Hippocampal formation (tissue), 2 donors: ENCODE measurements at regions not wholly inside any gene's neighbourhood (a gene's known extent, or its start where the extent isn't known, plus 50 kb on each side); places are given as distances from the start of the nearest gene placed in this dataset.

Experiments used
- DNase-seq, 2 donors: peaks; one replicate each; lab custom pipeline; 2025; lab: John Stamatoyannopoulos, UW

DNA sequence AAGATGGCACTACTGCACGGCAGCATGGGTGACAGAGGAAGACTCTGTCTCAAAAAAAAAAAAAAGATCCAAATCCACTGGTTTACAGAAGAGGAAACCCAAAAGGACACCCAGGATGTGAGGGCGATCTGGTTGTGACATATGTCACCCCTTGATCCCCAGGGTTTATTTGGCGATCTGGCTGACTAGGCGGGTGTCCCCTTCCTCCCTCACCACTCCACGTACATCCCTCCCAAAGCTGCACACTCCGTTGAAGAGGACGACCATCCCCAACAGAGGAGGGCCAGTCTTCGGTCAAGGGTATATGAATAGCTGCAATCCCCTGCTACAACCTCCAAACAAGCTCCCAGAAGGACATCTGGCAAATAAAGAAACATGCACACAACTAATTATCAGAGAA, 111.6 kb downstream of the HTR5A start:
- DNase-seq: no peak

DNA sequence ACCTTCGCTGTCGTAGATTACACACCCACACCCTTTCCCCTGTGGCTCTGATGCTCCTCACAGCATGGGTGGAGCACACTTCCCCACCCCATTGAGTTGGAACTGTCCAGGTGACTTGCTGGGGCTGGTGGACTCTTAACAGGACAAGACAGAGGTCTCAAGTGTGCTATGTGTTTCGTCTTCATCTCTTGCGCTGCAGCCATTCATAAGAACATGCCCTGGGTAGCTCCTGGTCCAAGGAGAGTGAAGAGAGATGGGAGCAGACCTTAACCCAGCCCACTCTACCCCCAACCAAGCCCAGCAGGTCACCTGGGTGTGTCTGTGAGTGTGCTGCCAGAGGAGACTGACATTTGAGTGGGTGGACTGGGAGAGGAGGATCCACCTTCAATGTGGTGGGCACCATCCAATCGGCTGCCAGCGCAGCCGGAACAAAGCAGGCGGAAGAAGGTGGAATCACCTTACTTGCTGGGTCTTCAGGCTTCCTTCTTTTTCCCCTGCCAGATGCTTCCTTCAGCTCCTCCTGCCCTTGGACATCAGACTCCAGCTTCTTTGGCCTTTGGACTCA, 112.4 kb downstream of the HTR5A start:
- DNase-seq: no peak

DNA sequence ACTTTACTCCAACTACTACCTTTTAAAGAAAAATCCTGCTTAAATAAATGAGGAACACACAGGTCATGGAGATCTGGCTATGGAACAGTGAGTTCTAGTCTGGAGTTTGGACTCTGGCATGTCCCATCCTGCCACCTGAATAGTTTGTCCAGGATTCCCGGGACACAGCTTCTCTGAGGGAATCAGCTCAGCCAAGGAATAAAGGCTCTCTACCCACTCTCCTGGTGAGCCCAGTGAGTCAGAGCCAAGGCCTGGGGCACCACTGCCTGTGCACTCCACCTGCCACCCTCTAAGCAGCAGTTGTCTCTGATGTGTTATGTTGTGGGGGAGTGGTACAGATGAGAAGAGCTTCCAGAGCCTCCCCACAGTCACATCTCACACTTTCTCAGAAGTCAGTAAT, 113.5 kb downstream of the HTR5A start:
- no peak for DNase-seq

DNA sequence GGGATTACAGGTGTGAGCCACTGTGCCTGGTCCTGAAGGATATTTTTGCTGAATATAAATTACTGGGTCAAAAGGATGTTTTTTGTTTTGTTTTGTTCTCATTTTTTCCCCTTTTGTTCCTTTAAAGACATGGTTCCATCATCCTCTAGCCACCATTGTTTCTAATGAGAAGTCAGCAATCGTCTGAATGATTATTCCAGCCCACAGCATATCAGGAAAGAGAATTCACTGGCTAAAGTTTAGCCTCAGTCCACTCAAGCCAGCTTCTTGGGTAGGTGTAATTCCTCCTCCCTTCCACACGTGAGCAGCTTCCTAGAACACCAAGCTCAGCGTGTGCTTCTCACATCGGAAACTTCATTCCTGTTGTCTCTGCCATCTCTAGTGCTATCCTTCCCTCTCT, 112.8 kb upstream of the INSIG1 start:
- no peak for DNase-seq

DNA sequence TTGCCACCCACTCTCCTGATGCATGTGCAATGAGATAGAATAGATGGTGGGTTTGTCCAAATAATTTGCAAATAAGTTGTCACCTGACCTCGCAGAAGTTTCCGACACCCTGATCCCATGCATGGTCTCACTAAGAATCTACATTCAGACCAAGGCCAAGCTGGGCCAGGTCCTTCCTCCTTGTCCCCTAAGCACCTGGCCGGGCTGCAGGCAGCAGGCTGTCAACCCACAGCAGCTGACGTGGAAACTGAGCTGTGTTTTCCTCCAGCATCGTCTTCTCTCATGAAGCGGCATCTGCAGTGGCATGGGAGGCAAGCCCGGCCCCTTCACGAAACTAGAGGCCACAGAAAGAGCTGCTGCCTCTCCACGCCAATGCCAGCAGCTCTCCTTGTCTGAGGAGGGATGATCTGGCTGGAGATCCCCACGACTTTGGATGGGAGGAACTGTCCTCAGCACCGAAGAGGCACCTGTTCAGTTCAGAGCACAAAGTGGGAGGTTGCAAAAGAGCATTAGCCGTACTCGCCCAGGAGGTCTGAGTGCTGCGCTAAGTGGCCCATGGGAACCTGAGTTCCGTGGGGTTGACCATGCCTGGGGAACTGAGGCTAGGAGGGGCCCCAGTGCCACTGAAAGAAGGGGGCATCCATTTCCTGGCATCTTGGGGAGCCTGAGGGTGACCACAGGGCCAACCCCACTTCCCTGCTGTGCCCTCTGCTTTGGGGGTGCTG, 110.5 kb upstream of the INSIG1 start:
- no peak for DNase-seq

DNA sequence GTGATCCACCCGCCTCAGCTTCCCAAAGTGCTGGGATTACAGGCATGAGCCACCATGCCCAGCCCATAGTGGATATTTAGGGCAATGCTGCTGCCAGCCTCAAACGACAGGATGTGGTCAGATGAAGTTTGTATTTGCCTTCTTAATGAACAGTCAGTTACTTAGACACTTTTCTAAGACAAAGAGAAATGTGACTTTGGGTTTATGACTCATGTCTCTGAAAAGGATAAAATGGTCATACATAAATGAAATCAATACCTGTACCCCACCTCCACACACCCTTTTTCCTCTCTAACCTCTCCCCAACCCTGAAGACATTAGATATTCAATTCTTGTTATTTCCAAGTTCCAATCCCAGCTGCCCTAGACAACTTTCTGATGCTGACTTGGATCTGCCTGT, 109.3 kb upstream of the INSIG1 start:
- no peak for DNase-seq

DNA sequence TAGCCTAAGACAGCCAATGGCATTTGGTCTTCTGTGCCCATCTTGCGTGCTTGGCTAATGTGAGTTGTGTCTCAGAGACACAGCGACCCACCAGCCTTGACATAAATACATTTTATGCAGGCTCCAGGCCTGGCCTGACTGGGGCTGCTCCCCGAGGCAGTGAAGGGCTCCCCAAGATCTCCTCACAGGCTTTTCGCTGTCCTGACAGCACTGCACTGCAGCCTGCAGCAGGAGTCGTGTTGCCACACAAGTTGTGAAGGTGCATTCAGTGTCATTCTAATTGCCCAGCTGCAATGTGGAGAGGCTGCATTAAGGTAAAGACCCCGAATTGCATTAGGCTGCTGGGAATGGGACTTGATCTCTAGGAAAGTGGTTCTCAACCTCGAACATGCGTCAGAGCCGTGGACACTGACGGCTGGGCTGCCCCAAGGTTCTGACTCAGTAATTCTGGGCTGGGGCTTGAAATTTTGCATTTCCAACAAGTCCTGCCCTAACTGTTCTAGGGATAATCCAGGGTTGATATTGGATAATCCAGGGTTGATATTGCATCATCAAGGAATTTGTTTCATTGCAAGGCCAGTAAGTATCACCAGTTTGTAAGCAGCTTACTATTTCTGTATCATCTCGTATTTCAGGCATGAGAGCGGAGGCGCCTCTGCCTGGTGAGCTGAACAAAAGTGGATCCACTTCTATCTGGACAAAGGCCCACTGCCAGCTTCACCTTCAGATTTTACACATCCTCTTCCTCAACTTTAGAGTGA, 108.7 kb upstream of the INSIG1 start:
- DNase-seq: no peak

DNA sequence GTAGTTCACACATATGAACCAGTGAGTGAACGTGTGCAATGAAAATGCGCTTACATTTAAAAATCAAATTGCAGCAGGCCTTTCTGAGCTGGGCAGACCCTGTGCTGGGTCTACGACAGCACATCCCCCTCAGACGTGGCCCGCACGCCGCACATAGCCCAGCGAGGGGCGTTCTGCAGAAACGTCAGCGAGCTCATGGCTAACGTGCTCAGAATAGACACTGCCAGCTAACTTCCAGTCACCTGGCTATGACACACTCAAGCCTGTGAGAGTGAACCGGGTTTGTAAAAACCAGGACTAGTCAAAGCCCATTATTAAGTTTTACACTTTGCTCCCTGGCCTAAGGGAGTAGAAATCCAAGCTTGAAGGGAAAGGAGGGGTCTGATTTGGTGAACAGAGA, 108.1 kb upstream of the INSIG1 start:
- DNase-seq: no peak

DNA sequence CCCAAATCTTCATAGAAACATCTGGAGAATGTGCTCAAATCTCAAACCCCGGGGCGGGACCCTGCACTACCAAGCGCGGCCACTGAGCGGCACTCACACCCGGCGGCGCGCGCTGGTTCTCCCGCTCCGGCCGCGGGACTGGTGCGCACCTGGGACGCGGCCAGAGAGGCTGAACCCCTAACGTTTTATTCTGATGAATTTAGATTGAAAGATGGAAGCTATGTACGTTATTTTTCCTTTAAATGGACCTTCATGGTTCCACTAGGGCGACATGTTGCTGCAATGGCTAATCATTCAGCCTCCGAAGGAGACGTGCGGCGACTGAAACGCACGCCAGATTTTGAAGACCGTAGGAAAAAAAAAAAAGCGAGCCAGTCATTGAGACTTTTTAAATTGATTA, 107.0 kb upstream of the INSIG1 start:
- DNase-seq: no peak

DNA sequence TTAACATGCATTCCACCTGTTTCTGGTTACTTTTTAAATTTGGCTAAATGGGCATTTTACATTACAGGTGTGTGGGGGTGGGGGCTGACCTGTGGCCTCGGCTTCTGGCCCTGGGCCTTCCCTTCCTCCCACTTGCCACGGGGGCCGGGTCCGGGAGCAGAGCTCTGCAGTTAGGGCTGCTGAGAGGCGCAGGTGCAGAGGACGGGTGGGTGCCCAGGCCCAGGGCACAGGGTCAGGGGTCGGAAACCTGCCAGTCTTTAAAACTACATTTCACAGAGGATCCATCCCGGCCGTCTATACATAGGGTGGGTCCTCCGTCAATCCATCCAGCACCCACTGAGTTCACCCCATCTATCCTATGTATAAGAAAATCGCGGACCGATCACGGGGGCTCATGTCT, 106.5 kb upstream of the INSIG1 start:
- no peak for DNase-seq

DNA sequence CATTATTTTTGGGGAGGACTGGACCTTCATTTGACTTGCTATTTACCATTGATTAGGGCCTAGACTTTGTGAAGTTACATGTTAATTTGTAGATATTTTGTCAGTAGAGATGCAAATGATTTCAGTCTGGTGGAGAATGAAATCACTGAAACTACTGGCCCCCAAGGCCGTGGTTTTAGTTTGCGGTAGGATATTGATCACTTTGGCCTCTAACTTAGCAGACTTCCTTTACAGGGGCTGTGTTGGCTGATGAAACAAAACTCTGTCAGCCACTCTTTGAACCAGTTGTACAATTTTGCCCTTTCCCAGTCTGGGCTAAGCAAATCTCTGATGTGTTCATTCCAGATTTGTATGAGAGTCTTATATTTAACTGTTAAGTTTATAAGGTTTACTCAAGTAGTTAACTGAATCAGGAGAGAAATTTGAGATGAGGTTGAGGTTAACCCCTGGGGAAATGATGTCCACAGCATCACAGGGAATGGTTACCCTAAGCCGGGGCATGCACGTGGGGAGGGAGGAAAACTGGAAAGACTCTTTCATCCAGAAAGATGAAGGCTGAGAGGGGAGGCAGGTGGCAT, 105.7 kb upstream of the INSIG1 start:
- no peak for DNase-seq

DNA sequence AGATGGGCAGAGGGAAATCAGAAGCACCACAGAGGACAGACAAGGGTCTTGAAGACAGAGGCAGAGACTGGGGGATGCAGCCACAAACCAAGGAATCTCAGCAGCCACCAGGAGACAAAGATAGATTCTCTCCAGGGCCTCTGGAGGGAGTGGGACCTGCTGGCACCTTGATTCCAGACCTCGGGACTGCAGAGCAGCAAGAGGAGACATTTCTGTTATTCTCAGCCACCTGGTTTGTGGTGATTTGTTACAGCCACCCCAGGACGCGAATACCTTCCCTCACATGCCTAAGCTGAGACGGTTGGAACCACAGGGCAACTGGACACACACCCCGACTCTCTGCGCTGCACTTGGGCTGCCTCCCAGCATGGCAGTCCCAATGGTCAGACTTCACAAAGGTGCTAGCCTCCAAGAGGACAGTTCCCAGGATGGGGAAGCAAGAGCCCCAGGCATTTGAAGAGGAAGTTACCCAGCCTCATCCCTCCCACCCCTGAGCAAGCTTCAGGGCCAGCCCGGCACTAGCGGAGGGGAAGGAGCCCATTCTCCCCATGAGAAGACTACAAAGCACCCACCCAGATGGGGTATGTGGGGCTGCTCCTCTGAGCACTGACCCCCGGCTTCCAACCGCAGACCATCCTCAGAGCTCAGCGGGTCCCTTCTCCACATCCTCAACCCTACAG, 104.6 kb upstream of the INSIG1 start:
- DNase-seq: no peak

DNA sequence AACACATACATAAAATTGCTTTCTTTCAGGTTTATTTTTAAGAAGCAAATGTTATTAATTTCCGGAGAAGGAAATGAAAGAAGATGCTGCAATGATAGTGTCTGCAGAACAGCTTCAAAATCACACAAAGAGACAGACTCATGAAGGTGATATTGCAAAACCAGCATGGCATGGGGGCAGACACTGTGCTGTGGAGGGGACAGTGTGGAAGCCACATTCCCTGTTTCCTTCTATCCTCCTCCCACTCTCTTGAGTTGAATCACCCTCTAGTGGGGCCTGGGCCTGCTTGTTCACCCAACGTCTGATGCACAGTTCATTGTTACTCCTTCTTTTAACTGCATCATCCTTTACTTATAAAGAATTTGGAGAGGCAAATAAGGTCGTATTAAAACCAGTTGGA, 104.0 kb upstream of the INSIG1 start:
- DNase-seq: no peak

DNA sequence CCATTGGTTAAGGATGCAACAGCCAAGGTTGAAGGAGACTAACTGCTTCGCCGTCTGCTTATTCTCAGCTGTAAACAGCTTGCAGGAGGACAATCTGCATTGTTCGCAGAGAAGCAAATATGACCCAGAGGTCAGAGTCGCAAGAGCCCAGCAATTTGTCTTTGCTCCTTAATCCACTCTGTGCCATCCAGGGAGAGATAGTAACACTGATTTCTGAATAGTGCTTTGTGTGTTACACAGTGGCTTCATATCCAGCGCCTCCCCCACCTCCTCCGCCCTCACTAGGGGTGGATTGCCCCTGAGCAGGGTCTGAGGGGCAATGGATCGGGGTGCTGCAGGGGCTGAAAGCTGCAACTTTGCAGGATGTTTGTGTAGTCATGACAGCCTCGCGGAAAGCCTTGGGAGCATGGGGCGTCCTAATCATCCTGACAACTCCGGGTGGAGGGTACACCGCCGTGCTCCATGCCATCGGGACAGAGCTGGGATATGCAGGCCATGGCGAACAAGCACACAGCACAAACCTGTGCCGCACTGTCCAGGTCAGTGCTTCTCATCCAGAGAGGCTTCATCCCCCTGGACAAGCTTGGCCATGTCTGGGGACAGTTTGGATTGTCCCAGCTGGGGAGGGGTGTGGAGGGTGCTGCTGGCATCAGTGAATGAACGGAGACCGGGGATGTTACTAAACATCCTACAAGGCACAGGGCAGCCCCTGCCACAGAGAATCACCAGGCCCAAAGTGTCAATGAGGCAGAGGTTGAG, 103.1 kb upstream of the INSIG1 start:
- DNase-seq: no peak

DNA sequence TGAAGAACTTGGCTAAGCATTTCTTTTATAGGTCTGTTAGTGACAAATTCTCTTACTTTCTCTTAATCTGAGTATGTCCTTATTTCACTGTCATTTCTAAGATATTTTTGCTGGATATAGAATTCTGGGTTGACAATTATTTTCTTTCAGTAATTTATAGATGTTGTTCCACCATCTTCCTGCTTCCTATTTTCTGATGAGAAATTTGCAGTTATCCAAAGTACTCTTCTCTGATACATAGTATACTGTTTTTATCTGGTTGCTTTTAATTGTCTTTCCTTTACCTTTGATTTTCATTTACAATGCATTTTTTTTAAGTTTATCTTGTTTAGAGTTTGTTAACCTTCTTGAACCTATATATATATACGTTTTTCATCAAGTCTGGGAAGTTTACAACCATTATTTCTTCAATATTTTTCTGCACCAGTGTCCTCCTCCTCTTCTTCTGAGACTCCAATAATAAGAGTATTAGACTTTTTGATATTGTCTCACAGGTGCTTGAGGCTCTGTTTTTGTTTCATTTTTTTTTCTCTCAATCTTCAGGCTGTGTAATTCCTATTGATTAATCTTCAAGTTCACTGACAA, 101.6 kb upstream of the INSIG1 start:
- no peak for DNase-seq

DNA sequence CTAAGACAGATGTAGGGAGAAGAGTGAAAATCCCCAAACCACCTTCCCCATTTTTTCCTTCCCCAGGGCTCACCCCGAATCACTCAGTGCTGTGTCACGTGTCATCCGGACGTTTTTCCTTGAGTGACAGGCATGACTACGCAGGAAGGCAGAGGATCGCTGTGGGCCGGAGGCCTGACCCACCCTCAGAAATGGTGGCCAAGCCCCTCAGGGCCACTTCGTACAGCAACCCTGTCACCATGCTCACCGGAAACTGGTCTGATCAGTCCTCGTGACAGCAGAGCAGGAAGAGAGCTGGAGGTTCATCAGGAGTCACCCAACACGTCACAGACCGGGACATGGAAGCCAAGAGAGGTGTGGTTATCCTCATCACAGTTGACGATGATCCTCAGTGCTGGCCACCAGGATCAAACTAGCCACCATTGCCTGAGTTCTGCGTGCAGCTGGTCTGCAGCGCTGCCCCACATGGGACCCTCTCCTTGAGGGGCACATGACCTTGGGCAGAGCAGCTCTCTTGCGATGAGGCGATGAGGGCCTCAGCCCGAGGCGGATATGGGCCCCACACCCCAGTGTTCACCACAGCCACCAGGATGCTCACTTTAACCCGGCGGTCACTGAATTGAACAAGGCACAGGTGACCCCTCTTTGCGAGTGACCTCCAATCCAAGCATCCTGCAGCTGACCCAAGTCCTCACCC, 99.3 kb upstream of the INSIG1 start:
- no peak for DNase-seq

DNA sequence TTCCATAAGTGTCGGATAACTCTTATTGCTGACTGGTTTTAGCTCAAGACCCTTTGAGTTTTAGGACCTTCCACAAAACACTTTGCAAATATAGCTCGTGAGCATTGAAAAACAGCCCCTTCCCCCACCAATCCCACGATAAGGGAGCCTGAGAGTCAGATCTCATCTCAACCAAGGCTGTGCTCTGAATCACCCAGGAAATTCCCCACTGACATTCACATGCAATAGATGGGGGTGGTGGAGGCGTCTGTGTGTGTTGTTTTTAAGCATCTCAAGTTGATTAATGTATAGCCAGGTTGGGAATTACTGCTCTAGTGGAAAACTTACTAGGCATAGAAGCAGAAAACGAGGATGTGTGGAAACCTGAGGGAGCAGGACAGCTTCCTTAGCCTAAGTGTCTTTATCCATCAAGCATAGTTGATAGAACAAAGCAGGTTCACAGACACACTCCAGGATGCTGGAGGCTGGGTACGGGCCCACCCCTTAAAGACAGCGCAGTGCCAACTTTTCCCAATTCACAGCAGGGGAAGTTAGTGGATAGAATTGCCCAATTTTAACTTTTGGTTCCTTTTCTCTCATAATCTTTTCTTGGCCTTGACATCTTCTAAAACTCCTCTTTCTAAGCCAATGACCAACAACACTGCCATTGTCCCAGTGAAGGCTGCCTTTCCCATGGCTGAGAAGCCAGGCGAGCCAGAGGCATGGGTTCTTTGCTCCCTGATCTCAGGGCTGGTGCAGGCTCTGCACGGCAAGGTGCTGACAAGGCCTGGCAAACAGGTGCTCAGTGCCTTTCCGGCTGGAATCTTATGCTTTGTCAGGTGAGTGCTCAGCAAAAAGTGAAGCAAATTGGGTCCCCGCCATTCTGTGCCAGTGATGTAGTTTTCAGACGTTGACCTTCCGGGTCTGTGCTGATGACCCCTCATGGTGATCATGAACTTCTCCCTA, 98.5 kb upstream of the INSIG1 start:
- DNase-seq: no peak

DNA sequence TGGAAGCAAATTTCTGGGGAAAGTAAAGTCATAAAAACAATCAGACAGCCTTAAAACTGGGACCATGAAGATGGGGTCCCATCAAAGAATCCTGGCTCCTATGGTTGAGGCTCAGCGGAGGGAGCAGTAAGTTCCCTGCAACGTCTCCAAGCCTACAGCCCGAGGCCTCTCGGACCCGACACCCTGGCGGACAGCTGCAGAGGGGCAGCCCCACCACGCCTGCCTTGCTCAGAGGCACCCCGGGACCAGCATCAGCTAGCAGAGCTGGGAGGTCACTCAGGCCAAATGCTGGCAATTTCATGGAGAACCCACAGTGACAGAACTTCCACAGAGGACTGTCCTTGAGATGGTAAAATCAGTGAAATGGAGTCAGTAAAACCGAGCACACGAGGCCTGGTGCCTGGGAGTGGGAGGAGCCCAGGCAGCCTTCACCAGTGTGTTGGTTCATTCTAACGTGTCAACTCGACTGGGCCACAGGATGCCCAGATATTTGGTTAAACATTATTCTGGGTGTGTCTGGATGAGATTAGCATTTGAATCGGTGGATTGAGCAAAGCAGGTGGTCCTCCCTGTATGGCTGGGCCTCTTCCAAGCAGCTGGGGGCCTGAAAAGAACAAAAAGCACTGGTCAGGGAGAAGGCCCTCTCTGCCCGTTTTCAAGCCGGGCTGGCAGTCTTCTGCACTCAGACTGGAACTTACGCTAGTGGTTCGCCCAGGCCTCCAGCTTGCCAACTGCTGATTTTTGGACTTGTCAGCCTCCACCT, 96.2 kb upstream of the INSIG1 start:
- no peak for DNase-seq
